HCT116 (cell line): ENCODE measurements at regions not wholly inside any gene's neighbourhood (a gene's known extent, or its start where the extent isn't known, plus 50 kb on each side); places are given as distances from the start of the nearest gene placed in this dataset.
A peak's percentile ranks its signal among the peaks of the same experiment; 100 is the strongest.
"Not testable (repeated sequence)": the region's sequence is repeated elsewhere in the genome, so short reads cannot be mapped to it uniquely, and the experiment has no call there.

ENCODE experiments used
- ATAC-seq: fragments of 200-7000 bp; cut with Tn5 transposase; 2 replicates; pipeline ENCODE4 v1.9.1; 2020; ENCODE audit warnings: mild to moderate bottlenecking, moderate library complexity
- BruUV-seq: library from RNA; stranded (reverse); fragments of 400-500 nt; replicated peaks from 2 replicates; lab custom pipeline; 2021; lab: Mats Ljungman, UMichigan
- CTCF ChIA-PET: fragments of 300-600 bp; sonication (Branson Sonifier 250); formaldehyde crosslinking; loops from one replicate; lab custom pipeline; 2021; ENCODE audit warnings: antibody characterized with exemption; lab: Charles Lee
- POLR2A ChIA-PET: fragments of 300-600, 350-600 bp; sonication (Branson Sonifier 250); formaldehyde crosslinking; loops from one replicate; lab custom pipeline; 2021; ENCODE audit warnings: antibody characterized with exemption; lab: Charles Lee
- RAD21 ChIA-PET, 2 experiments: fragments of 300-600 bp; sonication (Branson Sonifier 250); formaldehyde crosslinking; loops; one replicate each; lab custom pipeline; 2023; ENCODE audit warnings: low total read pairs in 2 of 2; ENCODE audit not compliant: uncharacterized antibody in 2 of 2, unreplicated experiment in 2 of 2, low non-redundant PET in 1 of 2; lab: Charles Lee
- DNase-seq: peaks from one replicate; pipeline ENCODE4 v3.0.0-alpha.2; 2010; ENCODE audit warnings: low read depth, low spot score
- H2AFZ ChIP-seq: fragments of 200-600 bp; shearing (Covaris generic), sonication (generic); 2 replicates; pipeline ENCODE4 v1.6.1; 2017; ENCODE audit warnings: low read depth, mixed run types, mixed read lengths, antibody characterized with exemption, low read length; ENCODE audit not compliant: poor library complexity, severe bottlenecking
- H3K27ac ChIP-seq: 2 replicates; pipeline ENCODE4 v1.5.1; 2012; ENCODE audit warnings: low read depth, low read length
- H3K27me3 ChIP-seq: fragments of 200-600 bp; sonication (generic); 2 replicates; pipeline ENCODE4 v1.6.1; 2016; ENCODE audit warnings: mixed run types, low read length, mixed read lengths; ENCODE audit not compliant: insufficient read depth
- H3K36me3 ChIP-seq, 2 experiments: fragments of 200-500 bp in 1 of 2; fragments of 200-600 bp in 1 of 2; sonication (Bioruptor generic) in 1 of 2; sonication (generic) in 1 of 2; 2 replicates each; pipeline versions ENCODE4 v1.5.1 to v1.6.1; 2014 to 2016; ENCODE audit warnings: low read length in 2 of 2, inconsistent platforms in 1 of 2, mixed read lengths in 1 of 2, mixed run types in 1 of 2; ENCODE audit not compliant: insufficient read depth in 2 of 2, control insufficient read depth in 1 of 2
- H3K4me1 ChIP-seq, 2 experiments: fragments of 200-600 bp in 1 of 2; sonication (generic) in 1 of 2; 2 replicates each; pipeline versions ENCODE4 v1.5.1 to v1.6.1; 2012 to 2017; ENCODE audit warnings: low read length in 2 of 2, inconsistent platforms in 1 of 2, mild to moderate bottlenecking in 1 of 2, mixed read lengths in 1 of 2, mixed run types in 1 of 2, moderate library complexity in 1 of 2; ENCODE audit not compliant: insufficient read depth in 2 of 2, control insufficient read depth in 1 of 2
- H3K4me2 ChIP-seq: fragments of 200-600 bp; sonication (generic); 2 replicates; pipeline ENCODE4 v1.6.1; 2017; ENCODE audit warnings: mixed run types, low read length, mixed read lengths
- H3K4me3 ChIP-seq, 2 experiments: fragments of 200-600 bp in 1 of 2; sonication (generic) in 1 of 2; replicated peaks in 1 of 2; 2 replicates each; pipeline ENCODE4 v1.5.1; 2011 to 2016; ENCODE audit warnings: low read length in 2 of 2, control low read depth in 1 of 2, low read depth in 1 of 2, mild to moderate bottlenecking in 1 of 2, mixed read lengths in 1 of 2, mixed run types in 1 of 2
- H3K79me2 ChIP-seq: fragments of 200-600 bp; sonication (generic); 2 replicates; pipeline ENCODE4 v1.6.1; 2017; ENCODE audit warnings: mild to moderate bottlenecking, mixed run types, low read length, moderate library complexity, mixed read lengths; ENCODE audit not compliant: insufficient read depth
- H3K9ac ChIP-seq: fragments of 200-600 bp; sonication (generic); 2 replicates; pipeline ENCODE4 v1.6.1; 2016; ENCODE audit warnings: low read length, mixed read lengths
- H3K9me2 ChIP-seq: fragments of 200-600 bp; sonication (generic), shearing (Covaris generic); 2 replicates; pipeline ENCODE4 v1.6.1; 2017; ENCODE audit warnings: mixed run types, mild to moderate bottlenecking, moderate library complexity; ENCODE audit not compliant: insufficient read depth
- H3K9me3 ChIP-seq, 2 experiments: fragments of 200-500 bp in 1 of 2; fragments of 200-600 bp in 1 of 2; sonication (Bioruptor generic) in 1 of 2; sonication (generic) in 1 of 2; 2 replicates each; pipeline ENCODE4 v1.6.1; 2014 to 2017; ENCODE audit warnings: low read length in 2 of 2, mixed read lengths in 2 of 2, inconsistent platforms in 1 of 2, low read depth in 1 of 2, mild to moderate bottlenecking in 1 of 2, mixed run types in 1 of 2, moderate library complexity in 1 of 2; ENCODE audit not compliant: control insufficient read depth in 1 of 2, insufficient read depth in 1 of 2
- H4K20me1 ChIP-seq: fragments of 200-600 bp; sonication (generic), shearing (Covaris generic); 2 replicates; pipeline ENCODE4 v1.6.1; 2017; ENCODE audit warnings: mixed run types, mild to moderate bottlenecking, moderate library complexity; ENCODE audit not compliant: insufficient read depth
- RAD21 ChIP-seq: IDR thresholded peaks from 2 replicates; pipeline ENCODE4 v1.6.1; 2012; ENCODE audit warnings: low read depth, mild to moderate bottlenecking
- intact Hi-C: fragments of 100-400 bp; cut with micrococcal nuclease; formaldehyde crosslinking; loops from 2 replicates; pipeline ENCODE4 v1.10.0; 2022

DNA sequence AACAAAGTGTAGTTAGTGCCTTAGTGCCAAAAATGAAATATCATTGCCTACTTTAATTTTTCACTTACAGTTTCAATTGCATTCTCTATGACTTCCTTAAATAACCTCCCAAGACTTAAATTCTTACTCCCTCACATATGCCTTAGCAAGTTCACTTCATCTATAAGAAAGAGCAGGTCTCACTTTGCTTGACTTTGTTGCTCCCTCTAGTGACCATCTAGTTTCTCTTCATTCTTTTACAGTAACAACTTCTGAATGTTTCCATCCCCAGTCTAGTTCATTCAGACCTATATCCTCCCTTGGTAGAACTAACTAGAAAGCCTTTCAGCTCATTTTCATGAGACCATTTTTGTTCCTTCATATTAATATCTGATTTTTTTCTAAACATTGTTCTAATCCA, 2377.6 kb downstream of the EPHA3 start:
- POLR2A ChIA-PET, intact Hi-C loops, H3K79me2 ChIP-seq, H3K9me3 ChIP-seq, CTCF ChIA-PET, H3K4me1 ChIP-seq, H3K9ac ChIP-seq, H3K4me2 ChIP-seq, H3K4me3 ChIP-seq, H3K36me3 ChIP-seq, H3K9me2 ChIP-seq, BruUV-seq, H4K20me1 ChIP-seq, H2AFZ ChIP-seq, RAD21 ChIA-PET, H3K27me3 ChIP-seq, H3K27ac ChIP-seq: not testable (repeated sequence)
- peak; percentile 0 for DNase-seq
- peak; percentile 6; the same call in 1 of the 2 replicates for TF ChIP-seq RAD21
- peak; percentile 69 for ATAC-seq

- H2AFZ ChIP-seq, POLR2A ChIA-PET, H3K4me3 ChIP-seq, H3K4me2 ChIP-seq, H3K4me1 ChIP-seq, BruUV-seq, H4K20me1 ChIP-seq, ATAC-seq, intact Hi-C loops, H3K9me2 ChIP-seq, H3K36me3 ChIP-seq, H3K27me3 ChIP-seq, H3K79me2 ChIP-seq, H3K9ac ChIP-seq, CTCF ChIA-PET, DNase-seq, H3K9me3 ChIP-seq, H3K27ac ChIP-seq, RAD21 ChIA-PET: not testable (repeated sequence)
Observed at GRCh38 chr3:91485891-91486290, 2378.5 kb downstream of the EPHA3 start.

- intact Hi-C loops, CTCF ChIA-PET, BruUV-seq: not testable (repeated sequence)
Observed at GRCh38 chr3:91497712-91498111, 2390.3 kb downstream of the EPHA3 start.

GRCh38 chr3:91499850-91500249, 2392.4 kb downstream of the EPHA3 start:
- CTCF ChIA-PET, POLR2A ChIA-PET, H3K9me3 ChIP-seq, intact Hi-C loops, H3K79me2 ChIP-seq, H3K9ac ChIP-seq, RAD21 ChIA-PET, ATAC-seq, H3K4me2 ChIP-seq, BruUV-seq, H2AFZ ChIP-seq, H4K20me1 ChIP-seq, H3K27ac ChIP-seq, H3K4me1 ChIP-seq, H3K9me2 ChIP-seq, H3K27me3 ChIP-seq, H3K4me3 ChIP-seq, H3K36me3 ChIP-seq, DNase-seq: not testable (repeated sequence)

More at GRCh38 chr3:91497712-91498111, 2390.3 kb downstream of the EPHA3 start:
- H3K9ac ChIP-seq, H3K36me3 ChIP-seq, H3K4me1 ChIP-seq, DNase-seq, H3K9me2 ChIP-seq, ATAC-seq, RAD21 ChIA-PET, POLR2A ChIA-PET, H2AFZ ChIP-seq, H3K4me3 ChIP-seq, H3K9me3 ChIP-seq, H3K79me2 ChIP-seq, H3K4me2 ChIP-seq, H3K27ac ChIP-seq, H4K20me1 ChIP-seq, H3K27me3 ChIP-seq: not testable (repeated sequence)
